HepG2 (cell line): ENCODE measurements at regions not wholly inside any gene's neighbourhood (a gene's known extent, or its start where the extent isn't known, plus 50 kb on each side); places are given as distances from the start of the nearest gene placed in this dataset.

ENCODE experiments used
- ATAC-seq: fragments of 200-7000 bp; cut with Tn5 transposase; 3 replicates; pipeline ENCODE4 v1.9.1; 2020; ENCODE audit warnings: mild to moderate bottlenecking, moderate library complexity
- BruUV-seq: library from RNA; stranded (reverse); fragments of 400-500 nt; replicated peaks from 2 replicates; lab custom pipeline; 2021; lab: Mats Ljungman, UMichigan
- CTCF ChIA-PET: fragments of 300-600 bp; formaldehyde crosslinking; extraction: SDS; loops from one replicate; lab custom pipeline; 2021; ENCODE audit warnings: low total read pairs, inconsistent platforms, low intra/inter-chr PET ratio; lab: Yijun Ruan, JAX
- POLR2A ChIA-PET: fragments of 350-600 bp; sonication (Branson Sonifier 250); formaldehyde crosslinking; loops from one replicate; lab custom pipeline; 2020; ENCODE audit warnings: antibody characterized with exemption, inconsistent platforms; lab: Yijun Ruan, JAX
- DNase-seq: peaks from one replicate; pipeline ENCODE4 v3.0.0-alpha.2; 2015; ENCODE audit warnings: low spot score
- FAIRE-seq: peaks from 3 replicates; lab custom pipeline; 2011; peaks lifted over from hg19 to GRCh38; lab: Jason Lieb, UNC
- H2AFZ ChIP-seq: one replicate; pipeline ENCODE4 v1.6.1; 2011; ENCODE audit warnings: low read length, inconsistent platforms
- H3K27ac ChIP-seq: fragments of 300-600 bp; 3 replicates; pipeline ENCODE4 v1.8.0; 2011; ENCODE audit warnings: mixed run types, mild to moderate bottlenecking, mixed read lengths, low read length, inconsistent platforms; ENCODE audit not compliant: insufficient read depth; ENCODE audit errors: extremely low read length
- H3K27me3 ChIP-seq, 2 experiments: fragments of 200-600 bp in 1 of 2; 2 replicates in 1 of 2; 3 replicates in 1 of 2; pipeline versions ENCODE4 v1.6.0 to v1.8.0; 2011; ENCODE audit warnings: low read length in 2 of 2, mild to moderate bottlenecking in 2 of 2, moderate library complexity in 2 of 2, inconsistent platforms in 1 of 2; ENCODE audit not compliant: insufficient read depth in 2 of 2, control insufficient read depth in 1 of 2
- H3K36me3 ChIP-seq, 2 experiments: fragments of 200-600 bp in 1 of 2; replicated peaks in 1 of 2; 2 replicates in 1 of 2; 3 replicates in 1 of 2; pipeline versions ENCODE4 v1.5.1 to v1.8.0; 2011; ENCODE audit warnings: low read length in 2 of 2, inconsistent platforms in 1 of 2; ENCODE audit not compliant: insufficient read depth in 2 of 2, control insufficient read depth in 1 of 2
- H3K4me1 ChIP-seq: 2 replicates; pipeline ENCODE4 v1.5.1; 2012; ENCODE audit warnings: low read length, inconsistent platforms; ENCODE audit not compliant: insufficient read depth
- H3K4me2 ChIP-seq: 2 replicates; pipeline ENCODE4 v1.6.0; 2011; ENCODE audit warnings: low read depth, low read length, inconsistent platforms
- H3K4me3 ChIP-seq, 3 experiments: fragments of 200-600 bp in 1 of 3; sonication (generic), shearing (Covaris generic) in 1 of 3; replicated peaks in 1 of 3; 2 replicates each; pipeline ENCODE4 v1.5.1; 2011 to 2016; ENCODE audit warnings: low read length in 3 of 3, inconsistent platforms in 2 of 3, low read depth in 2 of 3, mild to moderate bottlenecking in 2 of 3, control low read depth in 1 of 3, mixed read lengths in 1 of 3; ENCODE audit not compliant: insufficient read depth in 1 of 3
- H3K79me2 ChIP-seq: one replicate; pipeline ENCODE4 v1.6.1; 2011; ENCODE audit warnings: low read length, inconsistent platforms; ENCODE audit not compliant: insufficient read depth
- H3K9ac ChIP-seq: 2 replicates; pipeline ENCODE4 v1.6.0; 2011; ENCODE audit warnings: mild to moderate bottlenecking, low read depth, low read length, inconsistent platforms; ENCODE audit not compliant: insufficient read depth
- H3K9me3 ChIP-seq: 2 replicates; pipeline ENCODE4 v1.5.1; 2012; ENCODE audit warnings: mild to moderate bottlenecking, low read length
- H4K20me1 ChIP-seq: 2 replicates; pipeline ENCODE4 v1.6.0; 2011; ENCODE audit warnings: inconsistent platforms, mild to moderate bottlenecking, low read length, moderate library complexity; ENCODE audit not compliant: insufficient read depth
- AHR ChIP-seq: IDR thresholded peaks from 2 replicates; pipeline ENCODE4 v1.6.1; 2018; ENCODE audit warnings: missing genetic modification reagents, missing compliant biosample characterization
- MXI1 ChIP-seq: IDR thresholded peaks from 3 replicates; pipeline ENCODE4 v1.6.1; 2012; ENCODE audit warnings: low read depth, low read length, inconsistent platforms, borderline replicate concordance
- NCOR1 ChIP-seq: fragments of 200-600 bp; sonication (generic); IDR thresholded peaks from 2 replicates; pipeline ENCODE4 v1.7.0; 2017; ENCODE audit warnings: antibody characterized with exemption, low read length, borderline replicate concordance
- RFXAP ChIP-seq: sonication (generic); formaldehyde crosslinking; IDR thresholded peaks from 2 replicates; pipeline ENCODE4 v1.4.0; 2020; ENCODE audit warnings: missing genetic modification reagents, borderline replicate concordance
- SIX1 ChIP-seq: sonication (generic); formaldehyde crosslinking; IDR thresholded peaks from 2 replicates; pipeline ENCODE4 v1.4.0; 2020; ENCODE audit warnings: missing genetic modification reagents, borderline replicate concordance
- ZFX ChIP-seq: sonication (generic); formaldehyde crosslinking; IDR thresholded peaks from 2 replicates; pipeline ENCODE4 v1.4.0; 2020; ENCODE audit warnings: mild to moderate bottlenecking, low read depth, missing genetic modification reagents, moderate library complexity
- ZGPAT ChIP-seq: IDR thresholded peaks from 2 replicates; pipeline ENCODE4 v1.6.1; 2016; ENCODE audit warnings: mild to moderate bottlenecking
- ZMYM4 ChIP-seq: sonication (generic); formaldehyde crosslinking; IDR thresholded peaks from 2 replicates; pipeline ENCODE4 v1.8.1; 2023; ENCODE audit warnings: mild to moderate bottlenecking, missing genetic modification reagents
- ZNF235 ChIP-seq: sonication (generic); formaldehyde crosslinking; IDR thresholded peaks from 2 replicates; pipeline ENCODE4 v1.8.1; 2023; ENCODE audit warnings: mild to moderate bottlenecking, missing genetic modification reagents, borderline replicate concordance
- ZNF274 ChIP-seq: sonication (generic); formaldehyde crosslinking; IDR thresholded peaks from 2 replicates; pipeline ENCODE4 v1.5.1; 2020; ENCODE audit warnings: mild to moderate bottlenecking, missing genetic modification reagents
- ZNF317 ChIP-seq: sonication (generic); formaldehyde crosslinking; IDR thresholded peaks from 2 replicates; pipeline ENCODE4 v1.5.0; 2020; ENCODE audit warnings: mild to moderate bottlenecking, missing genetic modification reagents
- ZNF367 ChIP-seq: sonication (generic); formaldehyde crosslinking; IDR thresholded peaks from 2 replicates; pipeline ENCODE4 v1.4.0; 2020; ENCODE audit warnings: missing genetic modification reagents, borderline replicate concordance
- ZNF530 ChIP-seq: sonication (generic); formaldehyde crosslinking; IDR thresholded peaks from 2 replicates; pipeline ENCODE4 v1.5.0; 2020; ENCODE audit warnings: low read depth, mild to moderate bottlenecking, missing genetic modification reagents
- ZNF549 ChIP-seq: sonication (generic); formaldehyde crosslinking; IDR thresholded peaks from 2 replicates; pipeline ENCODE4 v1.5.0; 2020; ENCODE audit warnings: missing genetic modification reagents
- ZNF550 ChIP-seq: sonication (generic); formaldehyde crosslinking; IDR thresholded peaks from 2 replicates; pipeline ENCODE4 v1.4.0; 2020; ENCODE audit warnings: mild to moderate bottlenecking, missing genetic modification reagents, borderline replicate concordance
- ZNF766 ChIP-seq: sonication (generic); formaldehyde crosslinking; IDR thresholded peaks from 2 replicates; pipeline ENCODE4 v1.5.0; 2020; ENCODE audit warnings: missing genetic modification reagents, borderline replicate concordance
- ZNF772 ChIP-seq: sonication (generic); formaldehyde crosslinking; IDR thresholded peaks from 2 replicates; pipeline ENCODE4 v1.5.0; 2020; ENCODE audit warnings: mild to moderate bottlenecking, missing genetic modification reagents
- in situ Hi-C: cut with HindIII; loops from 2 replicates; pipeline ENCODE4 v1.10.0; 2017; ENCODE audit warnings: low pct_unique_long_range_greater_than_20kb; ENCODE audit not compliant: extremely low pct_ligation_motif_present
- intact Hi-C: fragments of 100-400 bp; cut with micrococcal nuclease; formaldehyde crosslinking; loops from one replicate; pipeline ENCODE4 v1.10.0; 2022; ENCODE audit not compliant: unreplicated experiment
- TF ChIP-seq, protein P1 (sequence below): sonication (generic); formaldehyde crosslinking; IDR thresholded peaks from 2 replicates; pipeline ENCODE4 v1.5.0; 2020; ENCODE audit warnings: mild to moderate bottlenecking, missing genetic modification reagents
- TF ChIP-seq, protein P2 (sequence below): sonication (generic); formaldehyde crosslinking; IDR thresholded peaks from 2 replicates; pipeline ENCODE4 v1.5.0; 2020; ENCODE audit warnings: missing genetic modification reagents
- TF ChIP-seq, protein P3 (sequence below): sonication (generic); formaldehyde crosslinking; IDR thresholded peaks from 2 replicates; pipeline ENCODE4 v1.4.0; 2020; ENCODE audit warnings: missing genetic modification reagents

DNA sequence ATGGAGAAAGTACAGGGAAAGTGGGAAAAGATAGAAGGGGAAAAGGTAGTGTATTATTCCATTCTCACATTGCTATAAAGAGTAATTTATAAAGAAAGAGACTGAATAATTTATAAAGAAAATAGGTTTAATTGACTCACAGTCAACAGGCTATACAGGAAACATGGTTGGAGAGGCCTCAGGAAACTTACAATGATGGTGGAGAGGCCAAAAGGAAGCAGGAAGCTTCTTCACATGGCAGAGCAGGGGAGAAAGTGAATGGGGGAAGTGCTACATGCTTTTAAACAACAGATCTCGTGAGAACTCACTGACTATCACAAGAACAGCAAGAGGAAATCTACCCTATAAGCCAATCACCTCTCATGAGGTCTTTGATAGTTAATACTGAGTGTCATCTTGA is 725.0 kb upstream of the FLRT2 start (continued):
- TF ChIP-seq, protein P1, sequence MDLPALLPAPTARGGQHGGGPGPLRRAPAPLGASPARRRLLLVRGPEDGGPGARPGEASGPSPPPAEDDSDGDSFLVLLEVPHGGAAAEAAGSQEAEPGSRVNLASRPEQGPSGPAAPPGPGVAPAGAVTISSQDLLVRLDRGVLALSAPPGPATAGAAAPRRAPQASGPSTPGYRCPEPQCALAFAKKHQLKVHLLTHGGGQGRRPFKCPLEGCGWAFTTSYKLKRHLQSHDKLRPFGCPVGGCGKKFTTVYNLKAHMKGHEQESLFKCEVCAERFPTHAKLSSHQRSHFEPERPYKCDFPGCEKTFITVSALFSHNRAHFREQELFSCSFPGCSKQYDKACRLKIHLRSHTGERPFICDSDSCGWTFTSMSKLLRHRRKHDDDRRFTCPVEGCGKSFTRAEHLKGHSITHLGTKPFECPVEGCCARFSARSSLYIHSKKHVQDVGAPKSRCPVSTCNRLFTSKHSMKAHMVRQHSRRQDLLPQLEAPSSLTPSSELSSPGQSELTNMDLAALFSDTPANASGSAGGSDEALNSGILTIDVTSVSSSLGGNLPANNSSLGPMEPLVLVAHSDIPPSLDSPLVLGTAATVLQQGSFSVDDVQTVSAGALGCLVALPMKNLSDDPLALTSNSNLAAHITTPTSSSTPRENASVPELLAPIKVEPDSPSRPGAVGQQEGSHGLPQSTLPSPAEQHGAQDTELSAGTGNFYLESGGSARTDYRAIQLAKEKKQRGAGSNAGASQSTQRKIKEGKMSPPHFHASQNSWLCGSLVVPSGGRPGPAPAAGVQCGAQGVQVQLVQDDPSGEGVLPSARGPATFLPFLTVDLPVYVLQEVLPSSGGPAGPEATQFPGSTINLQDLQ (CRISPR knock-in tag): no peak
- no peak for TF ChIP-seq ZFX (CRISPR knock-in tag)
- no peak for TF ChIP-seq ZNF766
- no peak for TF ChIP-seq AHR (CRISPR knock-in tag)
- TF ChIP-seq ZNF274 (CRISPR knock-in tag): no peak

DNA sequence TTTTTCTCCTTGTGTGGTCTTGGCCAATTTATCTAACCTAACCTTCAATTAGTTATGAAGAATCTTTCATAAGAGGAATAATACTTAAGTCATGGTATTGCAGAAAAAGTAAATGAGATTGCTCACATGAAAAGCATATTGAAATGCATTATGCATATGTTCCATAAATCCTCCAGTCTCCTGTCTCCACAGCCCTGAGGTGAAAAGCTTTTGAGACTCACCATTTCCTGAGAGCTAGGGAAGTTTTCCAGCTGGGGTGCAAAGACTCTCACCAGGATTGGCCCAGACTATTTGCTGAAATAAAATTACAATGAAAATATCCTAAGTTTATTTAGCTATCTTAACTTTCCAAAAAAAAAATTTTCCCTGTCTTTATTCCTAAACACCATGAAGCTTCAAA is 723.8 kb upstream of the FLRT2 start:
- H2AFZ ChIP-seq: no peak overlapping the region
- CTCF ChIA-PET: no interaction called here
- no peaks in the 10 kb centered on the region for H3K36me3 ChIP-seq
- no peaks in the 10 kb centered on the region for H3K79me2 ChIP-seq
- H3K9ac ChIP-seq: no peak overlapping the region
- peaks cover 85% of the 10 kb centered on the region for H3K9me3 ChIP-seq
- in situ Hi-C loops: no loop called here
- H3K27ac ChIP-seq: no peak overlapping the region
- no peak overlapping the region for H3K4me3 ChIP-seq
- BruUV-seq: no TSS peak
- ATAC-seq: no peak
- H4K20me1 ChIP-seq: no peaks in the 10 kb centered on the region
- H3K4me1 ChIP-seq: no peaks in the 10 kb centered on the region
- H3K4me2 ChIP-seq: no peak overlapping the region
- intact Hi-C loops: no loop called here
- no peaks in the 10 kb centered on the region; a peak in 1 of 5 replicates for H3K27me3 ChIP-seq
- POLR2A ChIA-PET: no interaction called here
- FAIRE-seq: no peak
- no peak for DNase-seq
- TF ChIP-seq ZNF235 (CRISPR knock-in tag): no peak
- no peak for TF ChIP-seq ZNF317 (CRISPR knock-in tag)
- no peak for TF ChIP-seq ZNF367 (CRISPR knock-in tag)
- TF ChIP-seq, protein P2, sequence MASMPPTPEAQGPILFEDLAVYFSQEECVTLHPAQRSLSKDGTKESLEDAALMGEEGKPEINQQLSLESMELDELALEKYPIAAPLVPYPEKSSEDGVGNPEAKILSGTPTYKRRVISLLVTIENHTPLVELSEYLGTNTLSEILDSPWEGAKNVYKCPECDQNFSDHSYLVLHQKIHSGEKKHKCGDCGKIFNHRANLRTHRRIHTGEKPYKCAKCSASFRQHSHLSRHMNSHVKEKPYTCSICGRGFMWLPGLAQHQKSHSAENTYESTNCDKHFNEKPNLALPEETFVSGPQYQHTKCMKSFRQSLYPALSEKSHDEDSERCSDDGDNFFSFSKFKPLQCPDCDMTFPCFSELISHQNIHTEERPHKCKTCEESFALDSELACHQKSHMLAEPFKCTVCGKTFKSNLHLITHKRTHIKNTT (CRISPR knock-in tag): no peak
- no peak for TF ChIP-seq ZGPAT (CRISPR knock-in tag)
- TF ChIP-seq MXI1: no peak
- no peak for TF ChIP-seq ZNF550 (CRISPR knock-in tag)
- no peak for TF ChIP-seq NCOR1
- TF ChIP-seq RFXAP (CRISPR knock-in tag): no peak
- TF ChIP-seq ZNF530 (CRISPR knock-in tag): no peak
- no peak for TF ChIP-seq ZNF772 (CRISPR knock-in tag)
- TF ChIP-seq ZNF549 (CRISPR knock-in tag): no peak
- TF ChIP-seq, protein P3, sequence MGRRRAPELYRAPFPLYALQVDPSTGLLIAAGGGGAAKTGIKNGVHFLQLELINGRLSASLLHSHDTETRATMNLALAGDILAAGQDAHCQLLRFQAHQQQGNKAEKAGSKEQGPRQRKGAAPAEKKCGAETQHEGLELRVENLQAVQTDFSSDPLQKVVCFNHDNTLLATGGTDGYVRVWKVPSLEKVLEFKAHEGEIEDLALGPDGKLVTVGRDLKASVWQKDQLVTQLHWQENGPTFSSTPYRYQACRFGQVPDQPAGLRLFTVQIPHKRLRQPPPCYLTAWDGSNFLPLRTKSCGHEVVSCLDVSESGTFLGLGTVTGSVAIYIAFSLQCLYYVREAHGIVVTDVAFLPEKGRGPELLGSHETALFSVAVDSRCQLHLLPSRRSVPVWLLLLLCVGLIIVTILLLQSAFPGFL (CRISPR knock-in tag): no peak
- no peak for TF ChIP-seq ZMYM4 (CRISPR knock-in tag)
- no peak for TF ChIP-seq SIX1 (CRISPR knock-in tag)
